ENCODE measurements at regions not wholly inside any gene's neighbourhood (a gene's known extent, or its start where the extent isn't known, plus 50 kb on each side); places are given as distances from the start of the nearest gene placed in this dataset.
"Not testable (repeated sequence)": the region's sequence is repeated elsewhere in the genome, so short reads cannot be mapped to it uniquely, and the experiment has no call there.

- Histone ChIP-seq H3K4me1 (no peaks in the 10 kb centered on the region), H3K4me3 (no peak overlapping the region), H3K27me3 (ENCODE audit: low read depth) (no peaks in the 10 kb centered on the region), H3K9me3 (replicated peaks) (no peaks in the 10 kb centered on the region), H3K36me3 (no peaks in the 10 kb centered on the region), H3K27ac (replicated peaks) (no peak overlapping the region)
- no peak for DNase-seq
- intact Hi-C loops (cut with micrococcal nuclease), result no loop called here
- TF ChIP-seq CTCF (IDR thresholded peaks at IDR 0.05; ENCODE audit: borderline replicate concordance), result no peak
Measured at GRCh38 chr13:67402546-67402945, 172.4 kb upstream of the PCDH9 start.

- no peak overlapping the region for H3K27ac ChIP-seq (replicated peaks)
- intact Hi-C loops (cut with micrococcal nuclease), result no loop called here
- no peaks in the 10 kb centered on the region for H3K27me3 ChIP-seq (ENCODE audit: low read depth)
- no peaks in the 10 kb centered on the region for H3K9me3 ChIP-seq (replicated peaks)
- no peak overlapping the region for H3K4me3 ChIP-seq
- H3K4me1 ChIP-seq, result no peaks in the 10 kb centered on the region
- TF ChIP-seq CTCF (IDR thresholded peaks at IDR 0.05; ENCODE audit: borderline replicate concordance), result no peak
- DNase-seq, result no peak
- no peaks in the 10 kb centered on the region for H3K36me3 ChIP-seq
Measured at GRCh38 chr13:67395577-67395976, 165.4 kb upstream of the PCDH9 start.

GRCh38 chr13:67392014-67392413, 161.9 kb upstream of the PCDH9 start:
- H3K4me1 ChIP-seq, result no peaks in the 10 kb centered on the region

GRCh38 chr13:67390462-67391086, 160.4 kb upstream of the PCDH9 start:
- H3K27me3 ChIP-seq (ENCODE audit: low read depth), result no peaks in the 10 kb centered on the region

More at GRCh38 chr13:67392014-67392413, 161.9 kb upstream of the PCDH9 start:
- Histone ChIP-seq H3K9me3 (replicated peaks) (no peaks in the 10 kb centered on the region), H3K4me3 (no peak overlapping the region), H3K36me3 (no peaks in the 10 kb centered on the region), H3K27me3 (ENCODE audit: low read depth) (no peaks in the 10 kb centered on the region), H3K27ac (replicated peaks) (no peak overlapping the region)
- intact Hi-C loops (cut with micrococcal nuclease), result no loop called here
- TF ChIP-seq CTCF (IDR thresholded peaks at IDR 0.05; ENCODE audit: borderline replicate concordance), result no peak
- DNase-seq, result no peak

GRCh38 chr13:67389171-67389570, 159.0 kb upstream of the PCDH9 start:
- no peak for TF ChIP-seq CTCF (IDR thresholded peaks at IDR 0.05; ENCODE audit: borderline replicate concordance)
- Histone ChIP-seq H3K27ac (replicated peaks) (no peak overlapping the region), H3K9me3 (replicated peaks) (peaks cover 6% of the 10 kb centered on the region), H3K4me3 (no peak overlapping the region), H3K36me3 (no peaks in the 10 kb centered on the region), H3K4me1 (no peaks in the 10 kb centered on the region), H3K27me3 (ENCODE audit: low read depth) (no peaks in the 10 kb centered on the region)
- intact Hi-C loops (cut with micrococcal nuclease), result no loop called here
- DNase-seq, result no peak

More at GRCh38 chr13:67390462-67391086, 160.4 kb upstream of the PCDH9 start:
- H3K9me3 ChIP-seq (replicated peaks), result peaks cover 6% of the 10 kb centered on the region
- TF ChIP-seq CTCF (IDR thresholded peaks at IDR 0.05; ENCODE audit: borderline replicate concordance), result no peak
- H3K4me1 ChIP-seq, result no peaks in the 10 kb centered on the region
- no peaks in the 10 kb centered on the region for H3K36me3 ChIP-seq
- no peak overlapping the region for H3K4me3 ChIP-seq
- intact Hi-C loops (cut with micrococcal nuclease), result no loop called here
- H3K27ac ChIP-seq (replicated peaks), result no peak overlapping the region
- DNase-seq, result no peak

- H3K27ac ChIP-seq (replicated peaks); intact Hi-C loops (cut with micrococcal nuclease); H3K4me1 ChIP-seq: not testable (repeated sequence)
Measured at GRCh38 chr13:67383109-67383757, 153.1 kb upstream of the PCDH9 start.

More at GRCh38 chr13:67383109-67383757, 153.1 kb upstream of the PCDH9 start:
- H3K4me3 ChIP-seq; H3K36me3 ChIP-seq; DNase-seq; H3K27me3 ChIP-seq (ENCODE audit: low read depth); H3K9me3 ChIP-seq (replicated peaks): not testable (repeated sequence)
